Stomach (tissue), 8 donors: ENCODE measurements at regions not wholly inside any gene's neighbourhood (a gene's known extent, or its start where the extent isn't known, plus 50 kb on each side); places are given as distances from the start of the nearest gene placed in this dataset.

Experiments
- DNase-seq, 2 donors: peaks; one replicate each; pipeline versions ENCODE4 v3.0.0 to v3.0.0-alpha.2; 2013 to 2019
- H3K27ac ChIP-seq, 5 donors: fragments of 200-600 bp in 4 of 5; sonication (generic) in 4 of 5; one replicate each; pipeline ENCODE4 v1.5.1; 2013 to 2019; ENCODE audit warnings: mild to moderate bottlenecking in 1 of 5, moderate library complexity in 1 of 5
- H3K27me3 ChIP-seq, 3 donors: fragments of 200-600 bp; sonication (generic); one replicate each; pipeline ENCODE4 v1.5.1; 2017 to 2019; ENCODE audit warnings: mixed run types in 1 of 3
- H3K36me3 ChIP-seq, 4 donors: fragments of 200-600 bp; sonication (generic); 1 replicate in 3 of 4; 2 replicates in 1 of 4; pipeline ENCODE4 v1.5.1; 2016 to 2019
- H3K4me1 ChIP-seq, 4 donors: fragments of 200-600 bp; sonication (generic); one replicate each; pipeline ENCODE4 v1.5.1; 2016 to 2019
- H3K4me3 ChIP-seq, 4 donors: fragments of 200-600 bp; sonication (generic) in 3 of 4; one replicate each; pipeline ENCODE4 v1.5.1; 2016 to 2019; ENCODE audit warnings: mild to moderate bottlenecking in 1 of 4
- H3K9me3 ChIP-seq, 4 donors: fragments of 200-600 bp; sonication (generic); one replicate each; pipeline ENCODE4 v1.5.1; 2016 to 2019
- EP300 ChIP-seq: sonication (generic); formaldehyde crosslinking; IDR thresholded peaks from one replicate; pipeline ENCODE4 v1.6.1; 2017; ENCODE audit warnings: antibody characterized with exemption
- POLR2A ChIP-seq, 4 donors: fragments of 450-650 bp; IDR thresholded peaks; one replicate each; pipeline ENCODE4 v1.6.1; 2016; ENCODE audit warnings: antibody characterized with exemption in 4 of 4, control low read depth in 2 of 4, mild to moderate bottlenecking in 1 of 4, moderate library complexity in 1 of 4
- POLR2AphosphoS5 ChIP-seq, 3 donors: sonication (generic); formaldehyde crosslinking; IDR thresholded peaks; one replicate each; pipeline ENCODE4 v1.6.1; 2016; ENCODE audit warnings: antibody characterized with exemption in 3 of 3
- WGBS, 5 donors: extraction: QIAGEN DNeasy Blood & Tissue Kit in 3 of 5; methylation state at CpG; one replicate each; pipeline versions ENCODE4 v1.1.5 to v1.1.7; 2013 to 2018; 5-methylcytosine and 5-hydroxymethylcytosine counted together
- intact Hi-C: fragments of 100-400 bp; cut with DNase I; formaldehyde crosslinking; loops from one replicate; pipeline ENCODE4 v1.15.1; 2023; ENCODE audit warnings: low total_unique reads
- TF ChIP-seq, protein P1 (sequence below), 7 experiments: fragments of 450-650 bp in 4 of 7; fragments of 200-600 bp in 3 of 7; sonication (generic) in 3 of 7; IDR thresholded peaks; one replicate each; pipeline ENCODE4 v1.5.1; 2016 to 2019; ENCODE audit warnings: antibody characterized with exemption in 7 of 7, control low read depth in 2 of 7, mild to moderate bottlenecking in 1 of 7
- donor health status: healthy with polysubstance abuse.
- donor health status: Bipolar disorder and iron deficiency.
- donor health status: healthy.

DNA sequence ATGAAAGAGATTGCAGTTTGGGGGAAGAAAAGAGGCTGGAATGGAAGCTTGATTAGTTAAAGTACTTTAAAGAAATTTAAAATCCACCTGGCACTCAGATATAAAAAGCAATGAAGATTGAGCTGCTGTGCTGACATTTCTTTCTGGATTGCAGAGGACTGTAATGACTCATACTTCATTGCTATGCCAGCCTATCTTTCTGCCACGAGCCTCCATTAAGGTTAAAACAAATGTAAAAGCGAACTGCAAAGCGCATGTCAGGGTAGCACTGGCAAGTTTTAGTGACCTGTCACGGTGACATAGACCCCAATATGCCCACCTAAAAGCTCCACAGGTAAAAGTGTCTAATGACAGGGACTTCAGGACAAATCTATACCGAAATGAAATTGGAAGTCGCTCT, 449.6 kb downstream of the C6orf118 start:
- intact Hi-C loops: no loop called here
- TF ChIP-seq EP300 (no peak), POLR2AphosphoS5 (IDR thresholded peaks at IDR 0.05) (no peak), POLR2A (IDR thresholded peaks at IDR 0.05) (no peak)
- TF ChIP-seq, protein P1, sequence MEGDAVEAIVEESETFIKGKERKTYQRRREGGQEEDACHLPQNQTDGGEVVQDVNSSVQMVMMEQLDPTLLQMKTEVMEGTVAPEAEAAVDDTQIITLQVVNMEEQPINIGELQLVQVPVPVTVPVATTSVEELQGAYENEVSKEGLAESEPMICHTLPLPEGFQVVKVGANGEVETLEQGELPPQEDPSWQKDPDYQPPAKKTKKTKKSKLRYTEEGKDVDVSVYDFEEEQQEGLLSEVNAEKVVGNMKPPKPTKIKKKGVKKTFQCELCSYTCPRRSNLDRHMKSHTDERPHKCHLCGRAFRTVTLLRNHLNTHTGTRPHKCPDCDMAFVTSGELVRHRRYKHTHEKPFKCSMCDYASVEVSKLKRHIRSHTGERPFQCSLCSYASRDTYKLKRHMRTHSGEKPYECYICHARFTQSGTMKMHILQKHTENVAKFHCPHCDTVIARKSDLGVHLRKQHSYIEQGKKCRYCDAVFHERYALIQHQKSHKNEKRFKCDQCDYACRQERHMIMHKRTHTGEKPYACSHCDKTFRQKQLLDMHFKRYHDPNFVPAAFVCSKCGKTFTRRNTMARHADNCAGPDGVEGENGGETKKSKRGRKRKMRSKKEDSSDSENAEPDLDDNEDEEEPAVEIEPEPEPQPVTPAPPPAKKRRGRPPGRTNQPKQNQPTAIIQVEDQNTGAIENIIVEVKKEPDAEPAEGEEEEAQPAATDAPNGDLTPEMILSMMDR (IDR thresholded peaks at IDR 0.05): no peak
- no peak for DNase-seq

DNA sequence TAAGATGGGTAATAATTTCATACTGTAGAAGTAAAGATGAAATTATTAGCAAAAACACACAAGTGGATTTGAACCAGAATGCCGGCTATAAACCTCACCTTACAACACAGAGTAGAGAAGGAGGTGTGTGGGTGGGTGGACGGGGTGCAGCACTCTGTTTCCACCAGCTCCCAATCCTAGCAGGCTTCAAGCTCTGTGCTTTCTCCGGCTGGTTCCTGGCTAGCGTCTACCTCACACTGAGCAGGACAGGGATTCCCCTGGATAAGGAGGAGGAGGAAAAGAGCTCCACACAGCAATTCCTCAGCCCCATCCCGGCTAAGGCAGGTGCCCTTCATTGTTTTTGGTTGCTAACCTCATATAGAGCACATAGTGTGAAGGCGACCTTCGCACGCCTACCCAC, 453.3 kb downstream of the C6orf118 start:
- Histone ChIP-seq H3K36me3 (no peaks in the 10 kb centered on the region), H3K9me3 (no peaks in the 10 kb centered on the region), H3K27ac (no peak overlapping the region), H3K27me3 (no peaks in the 10 kb centered on the region), H3K4me1 (no peaks in the 10 kb centered on the region), H3K4me3 (no peak overlapping the region)
- DNase-seq: no peak
- TF ChIP-seq EP300: no peak
- TF ChIP-seq, protein P1 (IDR thresholded peaks at IDR 0.05): no peak
- TF ChIP-seq POLR2AphosphoS5 (IDR thresholded peaks at IDR 0.05): no peak
- no peak for TF ChIP-seq POLR2A (IDR thresholded peaks at IDR 0.05)
- intact Hi-C loops: no loop called here
- 65 to 88% (median 79%) methylated on average over 8 of the region's 8 CpGs for WGBS, 5 donors

More for the DNA sequence above, 449.6 kb downstream of the C6orf118 start:
- Histone ChIP-seq H3K4me3 (no peak overlapping the region), H3K9me3 (no peaks in the 10 kb centered on the region), H3K4me1 (no peaks in the 10 kb centered on the region), H3K27me3 (no peaks in the 10 kb centered on the region), H3K27ac (no peak overlapping the region), H3K36me3 (no peaks in the 10 kb centered on the region)
- 63 to 73% (median 65%) methylated on average over 6 of the region's 6 CpGs for WGBS, 5 donors

DNA sequence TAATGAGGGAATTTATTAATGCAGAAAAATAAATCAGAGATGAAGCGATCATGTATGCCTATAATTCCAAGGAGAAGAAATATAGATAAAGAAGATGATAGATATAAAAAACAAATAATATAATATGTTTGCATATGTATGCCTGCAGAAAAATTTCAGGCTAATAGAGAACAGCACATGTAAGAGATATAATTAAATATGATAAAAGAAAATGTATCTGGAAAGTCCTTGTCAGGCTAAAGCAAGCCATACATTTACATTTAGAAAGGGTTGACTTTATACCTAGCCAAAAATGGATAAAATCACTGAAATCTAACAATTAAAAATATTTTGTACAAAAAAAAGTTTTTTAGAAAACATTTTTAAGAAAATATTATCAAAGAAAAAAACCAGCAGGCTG, 454.1 kb downstream of the C6orf118 start:
- Histone ChIP-seq H3K36me3 (no peaks in the 10 kb centered on the region), H3K9me3 (no peaks in the 10 kb centered on the region), H3K4me1 (no peaks in the 10 kb centered on the region), H3K27me3 (no peaks in the 10 kb centered on the region), H3K27ac (no peak overlapping the region), H3K4me3 (no peak overlapping the region)
- TF ChIP-seq POLR2A (IDR thresholded peaks at IDR 0.05) (no peak), EP300 (no peak), POLR2AphosphoS5 (IDR thresholded peaks at IDR 0.05) (no peak)
- TF ChIP-seq, protein P1 (IDR thresholded peaks at IDR 0.05): no peak
- DNase-seq: no peak
- intact Hi-C loops: no loop called here
- 85 to 98% (median 93%) methylated on average over 1 of the region's 1 CpG for WGBS, 5 donors

DNA sequence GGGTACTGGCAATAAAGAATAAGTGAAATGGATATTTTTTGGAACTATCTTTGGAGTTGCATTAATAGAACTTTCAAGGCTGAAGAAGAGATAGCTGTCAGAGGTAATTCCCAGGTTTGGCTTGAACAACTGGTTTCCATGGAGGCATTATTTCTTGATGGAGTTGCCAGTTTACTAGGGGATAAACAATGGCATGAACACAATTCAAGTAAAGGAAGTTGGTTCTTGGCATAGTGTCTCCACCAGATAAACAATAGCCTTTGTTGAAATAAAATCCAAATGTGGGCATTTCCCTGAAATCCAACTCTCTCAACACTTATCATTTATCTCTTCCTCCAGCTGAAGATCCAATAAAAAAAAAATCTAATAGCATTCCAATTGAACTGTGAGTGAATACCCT, 454.9 kb downstream of the C6orf118 start:
- Histone ChIP-seq H3K36me3 (no peaks in the 10 kb centered on the region), H3K4me3 (no peak overlapping the region), H3K9me3 (no peaks in the 10 kb centered on the region), H3K4me1 (no peaks in the 10 kb centered on the region), H3K27me3 (no peaks in the 10 kb centered on the region), H3K27ac (no peak overlapping the region)
- DNase-seq: no peak
- no peak for TF ChIP-seq EP300
- TF ChIP-seq, protein P1 (IDR thresholded peaks at IDR 0.05): no peak
- TF ChIP-seq POLR2A (IDR thresholded peaks at IDR 0.05): no peak
- TF ChIP-seq POLR2AphosphoS5 (IDR thresholded peaks at IDR 0.05): no peak
- intact Hi-C loops: no loop called here

DNA sequence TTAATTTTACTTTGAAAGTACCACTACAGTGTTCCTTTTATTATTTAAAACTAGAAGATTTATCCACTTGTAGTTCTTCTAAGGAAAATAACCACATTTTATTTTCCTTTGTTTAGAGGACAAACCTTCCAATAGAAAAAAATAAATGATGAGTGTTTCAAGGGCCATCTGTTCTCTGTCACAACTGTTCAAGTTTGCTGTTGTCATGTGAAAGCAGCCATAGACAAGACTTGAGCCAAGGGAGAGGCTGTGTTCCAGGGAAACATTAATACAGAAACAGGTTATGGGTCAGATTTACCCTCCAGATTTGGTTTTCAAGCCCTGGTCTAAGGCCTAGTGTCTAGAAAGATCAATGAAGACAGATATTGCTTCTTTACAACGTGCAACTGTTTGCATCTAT, 463.6 kb downstream of the C6orf118 start:
- no peaks in the 10 kb centered on the region for H3K9me3 ChIP-seq
- no peaks in the 10 kb centered on the region for H3K27me3 ChIP-seq
- DNase-seq: no peak
- no peak overlapping the region for H3K27ac ChIP-seq
- no peaks in the 10 kb centered on the region for H3K4me1 ChIP-seq
- TF ChIP-seq EP300 (no peak), POLR2A (IDR thresholded peaks at IDR 0.05) (no peak), POLR2AphosphoS5 (IDR thresholded peaks at IDR 0.05) (no peak)
- TF ChIP-seq, protein P1 (IDR thresholded peaks at IDR 0.05): no peak
- intact Hi-C loops: no loop called here
- whole genome bisulfite sequencing, 5 donors: 50 to 70% (median 64%) methylated on average over 1 of the region's 1 CpG
- no peak overlapping the region for H3K4me3 ChIP-seq
- H3K36me3 ChIP-seq: no peaks in the 10 kb centered on the region
